Pancreas (tissue), 10 donors: ENCODE measurements at regions not wholly inside any gene's neighbourhood (a gene's known extent, or its start where the extent isn't known, plus 50 kb on each side); places are given as distances from the start of the nearest gene placed in this dataset.

Experiments
- ATAC-seq, 4 donors: fragments of 200-7000 bp; cut with Tn5 transposase; one replicate each; pipeline versions ENCODE4 v1.8.0 to v1.9.1; 2020; ENCODE audit warnings: mild to moderate bottlenecking in 4 of 4, moderate library complexity in 4 of 4
- DNase-seq, 6 donors: peaks; one replicate each; pipeline ENCODE4 v3.0.0-alpha.2; 2020
- FAIRE-seq: peaks from 2 replicates; lab custom pipeline; 2012; peaks lifted over from hg19 to GRCh38; lab: Jason Lieb, UNC
- H3K27ac ChIP-seq, 4 donors: fragments of 200-600 bp; sonication (generic); 1 replicate in 3 of 4; 2 replicates in 1 of 4; pipeline versions ENCODE4 v1.5.0 to v1.8.0; 2020
- H3K27me3 ChIP-seq, 4 donors: fragments of 200-600 bp; one replicate each; pipeline ENCODE4 v1.8.0; 2021
- H3K36me3 ChIP-seq, 3 donors: fragments of 200-600 bp; sonication (generic) in 1 of 3; one replicate each; pipeline versions ENCODE4 v1.5.0 to v1.8.0; 2020 to 2021
- H3K4me1 ChIP-seq, 3 donors: fragments of 200-600 bp; one replicate each; pipeline ENCODE4 v1.8.0; 2021
- H3K4me3 ChIP-seq, 4 donors: fragments of 200-600 bp; sonication (generic) in 2 of 4; one replicate each; pipeline versions ENCODE4 v1.5.0 to v1.8.0; 2020 to 2021
- H3K9me3 ChIP-seq, 4 donors: fragments of 200-600 bp; one replicate each; pipeline ENCODE4 v1.8.0; 2021
- WGBS, 2 donors: extraction: QIAGEN DNeasy Blood & Tissue Kit; methylation state at CpG; one replicate each; pipeline ENCODE4 v1.1.7; 2013; 5-methylcytosine and 5-hydroxymethylcytosine counted together
- intact Hi-C, 3 donors: fragments of 100-400 bp; cut with DNase I; formaldehyde crosslinking; loops; one replicate each; pipeline versions ENCODE4 v1.11.1 to v1.14.2; 2022
- TF ChIP-seq, protein P1 (sequence below), 4 donors: fragments of 200-600 bp; sonication (generic) in 3 of 4; IDR thresholded peaks; one replicate each; pipeline versions ENCODE4 v1.5.0 to v1.8.0; 2021; ENCODE audit warnings: antibody characterized with exemption in 4 of 4
- donor health status: healthy with polysubstance abuse.
- donor health status: DM: no; HTN: no; CAD: no; lungs with moderate emphysema.
- donor health status: DM: no; HTN: no; CAD: no.
- donor health status: control.
- donor health status: control.
- donor health status: Bipolar disorder and iron deficiency.
- donor health status: DM: yes; HTN: yes; CAD: no.
- donor health status: DM: no; HTN: no; CAD: no.
- donor health status: DM: no; HTN: no; CAD: no.
- donor health status: DM: yes; HTN: yes; CAD: no.

- Histone ChIP-seq H3K27ac (no peak overlapping the region), H3K27me3 (no peaks in the 10 kb centered on the region), H3K4me3 (no peak overlapping the region), H3K4me1 (no peaks in the 10 kb centered on the region), H3K36me3 (no peaks in the 10 kb centered on the region), H3K9me3 (no peaks in the 10 kb centered on the region)
- 45 to 57% methylated on average over 7 of the region's 7 CpGs for WGBS, 2 donors
- no peak for FAIRE-seq
- TF ChIP-seq, protein P1, sequence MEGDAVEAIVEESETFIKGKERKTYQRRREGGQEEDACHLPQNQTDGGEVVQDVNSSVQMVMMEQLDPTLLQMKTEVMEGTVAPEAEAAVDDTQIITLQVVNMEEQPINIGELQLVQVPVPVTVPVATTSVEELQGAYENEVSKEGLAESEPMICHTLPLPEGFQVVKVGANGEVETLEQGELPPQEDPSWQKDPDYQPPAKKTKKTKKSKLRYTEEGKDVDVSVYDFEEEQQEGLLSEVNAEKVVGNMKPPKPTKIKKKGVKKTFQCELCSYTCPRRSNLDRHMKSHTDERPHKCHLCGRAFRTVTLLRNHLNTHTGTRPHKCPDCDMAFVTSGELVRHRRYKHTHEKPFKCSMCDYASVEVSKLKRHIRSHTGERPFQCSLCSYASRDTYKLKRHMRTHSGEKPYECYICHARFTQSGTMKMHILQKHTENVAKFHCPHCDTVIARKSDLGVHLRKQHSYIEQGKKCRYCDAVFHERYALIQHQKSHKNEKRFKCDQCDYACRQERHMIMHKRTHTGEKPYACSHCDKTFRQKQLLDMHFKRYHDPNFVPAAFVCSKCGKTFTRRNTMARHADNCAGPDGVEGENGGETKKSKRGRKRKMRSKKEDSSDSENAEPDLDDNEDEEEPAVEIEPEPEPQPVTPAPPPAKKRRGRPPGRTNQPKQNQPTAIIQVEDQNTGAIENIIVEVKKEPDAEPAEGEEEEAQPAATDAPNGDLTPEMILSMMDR (IDR thresholded peaks at IDR 0.05) = no peak
- intact Hi-C loops = no loop called here
- no peak for ATAC-seq
- no peak for DNase-seq
Observed at GRCh38 chr18:78510091-78510490, 469.5 kb upstream of the SALL3 start.

DNA sequence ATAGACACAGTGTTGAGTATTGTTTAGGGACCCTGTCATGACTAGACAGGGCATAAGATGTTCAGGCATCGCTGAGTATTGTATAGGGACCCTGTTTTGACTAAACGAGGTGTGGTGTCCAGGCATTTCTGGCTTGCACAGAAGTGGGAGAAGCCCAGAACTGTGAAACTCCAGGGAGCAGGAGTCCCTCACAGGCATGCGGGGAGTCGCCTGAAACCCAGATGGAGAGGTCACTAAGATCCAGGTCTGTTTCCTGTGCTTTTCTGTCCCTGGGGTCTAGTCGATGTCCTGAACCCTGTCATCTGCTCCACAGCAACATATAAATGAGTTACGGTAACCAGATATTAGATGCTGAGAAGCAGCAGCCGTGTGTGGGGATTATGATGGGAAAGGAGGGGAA is 469.0 kb upstream of the SALL3 start:
- WGBS, 2 donors = 59 to 61% methylated on average over 7 of the region's 7 CpGs
- no peak for FAIRE-seq
- intact Hi-C loops = no loop called here
- ATAC-seq = no peak
- Histone ChIP-seq H3K27ac (no peak overlapping the region), H3K4me1 (no peaks in the 10 kb centered on the region), H3K4me3 (no peak overlapping the region), H3K36me3 (no peaks in the 10 kb centered on the region), H3K27me3 (no peaks in the 10 kb centered on the region), H3K9me3 (no peaks in the 10 kb centered on the region)
- TF ChIP-seq, protein P1 (IDR thresholded peaks at IDR 0.05) = no peak
- no peak for DNase-seq

- TF ChIP-seq, protein P1 (IDR thresholded peaks at IDR 0.05) = no peak
- FAIRE-seq (no peak), ATAC-seq (no peak)
Observed at GRCh38 chr18:78511666-78512601, 467.7 kb upstream of the SALL3 start.

GRCh38 chr18:78514910-78515670 is 464.5 kb upstream of the SALL3 start:
- Histone ChIP-seq H3K9me3 (no peaks in the 10 kb centered on the region), H3K27me3 (no peaks in the 10 kb centered on the region), H3K27ac (no peak overlapping the region), H3K36me3 (no peaks in the 10 kb centered on the region), H3K4me3 (no peak overlapping the region), H3K4me1 (no peaks in the 10 kb centered on the region)
- intact Hi-C loops = no loop called here
- DNase-seq (peak in 1 of 6 donors; percentile 32), ATAC-seq (no peak), FAIRE-seq (no peak)
- TF ChIP-seq, protein P1 (IDR thresholded peaks at IDR 0.05) = no peak
- WGBS, 2 donors = 71 to 82% methylated on average over 24 of the region's 24 CpGs

More at GRCh38 chr18:78511666-78512601, 467.7 kb upstream of the SALL3 start:
- Histone ChIP-seq H3K36me3 (no peaks in the 10 kb centered on the region), H3K4me3 (no peak overlapping the region), H3K9me3 (no peaks in the 10 kb centered on the region), H3K4me1 (no peaks in the 10 kb centered on the region), H3K27me3 (no peaks in the 10 kb centered on the region), H3K27ac (no peak overlapping the region)
- DNase-seq = peak in 1 of 6 donors; percentile 41
- intact Hi-C loops = no loop called here
- 66 to 76% methylated on average over 24 of the region's 24 CpGs for WGBS, 2 donors
